ENCODE measurements at regions not wholly inside any gene's neighbourhood (a gene's known extent, or its start where the extent isn't known, plus 50 kb on each side); places are given as distances from the start of the nearest gene placed in this dataset.

DNA sequence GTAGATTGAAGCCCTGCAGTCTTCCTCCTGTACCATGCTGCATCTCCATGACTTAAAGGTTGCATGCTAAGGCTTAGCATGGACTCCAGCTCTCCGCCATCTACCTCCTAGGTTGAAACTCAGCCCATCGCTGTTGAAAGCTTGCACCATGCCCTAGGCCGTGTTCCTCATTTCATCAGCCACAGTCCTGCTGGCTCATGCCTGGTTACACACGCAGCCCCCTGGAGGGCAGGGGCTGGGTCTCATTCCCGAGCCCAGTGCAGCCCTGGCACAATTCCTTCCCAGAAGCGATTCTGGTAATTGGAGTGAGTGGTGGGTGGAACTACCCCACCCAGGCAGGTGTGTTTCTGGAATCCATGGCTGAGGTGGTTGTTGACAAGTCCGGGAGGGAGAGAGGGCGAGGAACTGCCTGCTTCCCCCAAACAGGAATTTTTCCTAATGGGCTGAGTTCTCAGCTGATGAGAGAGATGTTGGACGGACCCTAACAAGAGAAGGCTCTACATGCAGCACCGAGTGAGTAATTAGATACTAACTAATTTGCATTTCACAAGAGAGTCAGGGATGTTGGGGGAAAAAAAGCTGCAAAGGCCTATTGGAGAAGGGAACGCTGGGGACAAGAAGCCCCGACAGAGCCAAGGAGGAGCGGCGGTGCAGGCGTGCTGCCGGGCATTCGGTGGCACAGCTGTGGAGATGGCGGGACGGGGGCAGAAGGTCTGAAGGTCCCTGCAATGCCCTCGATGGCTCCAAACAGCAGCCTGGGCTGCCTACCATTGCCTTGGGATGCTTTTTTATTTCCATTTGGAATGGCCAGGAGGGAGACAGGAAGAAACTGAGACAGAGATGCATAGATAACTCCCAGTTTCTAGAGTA lies 92.3 kb upstream of the TLE3 start:
- Mint-ChIP-seq H3K27me3 (peaks cover 0 to 8% (median 0%) of the 10 kb centered on the region in 5 donors), H3K9me3 (peaks cover 0 to 14% (median 5%) of the 10 kb centered on the region in 11 donors), H3K4me3 (no peak overlapping the region), H3K4me1 (peaks cover 0 to 11% (median 0%) of the 10 kb centered on the region in 7 donors), H3K36me3 (peaks cover 0 to 6% (median 4%) of the 10 kb centered on the region in 5 donors), H3K27ac (no peak overlapping the region)
- ATAC-seq: no peak
- intact Hi-C loops (cut with micrococcal nuclease): no loop called here
- ChIA-PET CTCF (no interaction called here), POLR2A (no interaction called here)
- no peak for DNase-seq
- no peaks in the 10 kb centered on the region for H3K36me3 ChIP-seq (ENCODE audit: control insufficient read depth in 2 of 3, insufficient read depth in 3 of 3, low read length in 3 of 3)
- no peak overlapping the region for H3K4me3 ChIP-seq (ENCODE audit: low read length)
- H3K27me3 ChIP-seq (ENCODE audit: control insufficient read depth in 2 of 2, insufficient read depth in 2 of 2, low read length in 2 of 2): no peaks in the 10 kb centered on the region
- H3K4me1 ChIP-seq (ENCODE audit: control insufficient read depth in 2 of 2, insufficient read depth in 2 of 2, low read length in 2 of 2): no peaks in the 10 kb centered on the region
- H3K9me3 ChIP-seq (ENCODE audit: control insufficient read depth in 2 of 3, low read length in 3 of 3): no peaks in the 10 kb centered on the region
- no peak overlapping the region for H3K27ac ChIP-seq (ENCODE audit: low read depth, low read length)

DNA sequence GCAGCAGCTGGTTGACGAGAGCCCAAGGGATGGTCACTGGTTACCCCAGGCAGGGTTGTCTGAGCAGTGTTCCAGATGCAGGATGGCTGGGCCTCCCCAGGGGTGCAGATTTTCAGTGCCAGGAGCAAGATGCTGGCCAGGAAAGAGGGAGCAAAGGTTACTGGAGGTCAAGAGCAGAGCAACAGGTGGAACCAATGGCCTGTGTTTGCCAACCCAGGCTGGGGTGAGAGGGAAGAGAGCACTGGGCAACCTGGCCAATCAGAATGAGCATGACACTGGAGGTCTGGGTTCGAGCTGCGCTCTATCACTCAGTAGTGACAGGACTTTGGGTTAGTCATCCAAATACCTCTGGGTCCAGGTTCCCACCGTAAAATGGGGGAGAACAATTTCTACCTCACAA lies 90.6 kb upstream of the TLE3 start:
- Histone ChIP-seq H3K27ac (ENCODE audit: low read depth, low read length) (no peak overlapping the region), H3K27me3 (ENCODE audit: control insufficient read depth in 2 of 2, insufficient read depth in 2 of 2, low read length in 2 of 2) (no peaks in the 10 kb centered on the region), H3K4me3 (ENCODE audit: low read length) (no peak overlapping the region), H3K9me3 (ENCODE audit: control insufficient read depth in 2 of 3, low read length in 3 of 3) (no peaks in the 10 kb centered on the region), H3K36me3 (ENCODE audit: control insufficient read depth in 2 of 3, insufficient read depth in 3 of 3, low read length in 3 of 3) (no peaks in the 10 kb centered on the region), H3K4me1 (ENCODE audit: control insufficient read depth in 2 of 2, insufficient read depth in 2 of 2, low read length in 2 of 2) (no peaks in the 10 kb centered on the region)
- DNase-seq (no peak), ATAC-seq (no peak)
- ChIA-PET CTCF (no interaction called here), POLR2A (no interaction called here)
- peaks cover 0 to 11% (median 0%) of the 10 kb centered on the region in 7 donors for H3K4me1 Mint-ChIP-seq
- no peak overlapping the region for H3K4me3 Mint-ChIP-seq
- H3K9me3 Mint-ChIP-seq: peaks cover 0 to 14% (median 5%) of the 10 kb centered on the region in 11 donors
- peaks cover 0 to 6% (median 4%) of the 10 kb centered on the region in 5 donors for H3K36me3 Mint-ChIP-seq
- H3K27me3 Mint-ChIP-seq: peaks cover 0 to 8% (median 0%) of the 10 kb centered on the region in 5 donors
- no peak overlapping the region for H3K27ac Mint-ChIP-seq
- intact Hi-C loops (cut with micrococcal nuclease): no loop called here

DNA sequence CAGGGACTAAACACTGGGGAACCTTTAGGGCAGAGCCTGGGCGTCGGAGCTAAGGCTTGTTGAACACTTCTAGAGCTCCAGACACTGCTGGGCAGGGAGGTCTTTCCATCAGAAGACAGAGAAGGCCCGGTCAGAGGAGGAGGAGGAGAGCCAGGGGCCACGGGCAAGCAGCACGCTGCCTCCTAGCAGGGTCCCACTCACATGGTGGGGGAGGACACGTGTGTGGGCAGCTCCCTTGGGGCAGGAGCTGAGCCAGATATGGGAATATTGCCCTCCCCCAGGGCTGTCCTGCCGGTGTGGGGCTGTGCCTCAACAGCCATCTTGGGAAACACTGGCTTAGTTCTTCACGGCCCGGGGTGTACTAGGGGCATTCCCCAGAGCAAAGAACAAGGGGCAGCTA lies 89.6 kb upstream of the TLE3 start:
- H3K9me3 ChIP-seq (ENCODE audit: control insufficient read depth in 2 of 3, low read length in 3 of 3): no peaks in the 10 kb centered on the region

DNA sequence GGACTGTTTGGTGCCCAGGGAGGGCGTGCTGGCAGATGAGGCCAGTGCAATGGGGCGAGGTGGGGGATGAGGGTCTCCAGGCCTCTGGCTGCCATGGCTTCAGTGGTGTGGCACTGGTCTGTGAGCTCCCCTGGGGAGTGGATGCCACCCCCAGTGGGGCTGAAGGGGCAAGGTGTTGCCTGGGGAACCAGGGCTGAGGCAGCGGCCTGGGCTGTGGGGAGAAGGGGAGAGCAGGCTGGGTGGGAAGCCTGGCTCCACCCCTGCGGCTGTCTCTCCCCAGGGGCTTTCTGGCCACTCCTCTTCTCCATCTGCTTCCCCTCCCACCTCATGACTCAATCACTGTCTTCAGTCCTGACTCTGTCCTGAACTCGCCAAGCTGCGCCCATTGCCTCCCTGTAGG lies 88.4 kb upstream of the TLE3 start:
- peaks cover 0 to 7% (median 0%) of the 10 kb centered on the region in 11 donors for H3K9me3 Mint-ChIP-seq
- CTCF ChIA-PET: interaction anchor here (0.6 kb wide), 1 partner anchor 101 kb away, joined by 3 read pairs; no protein-coding TSS in a partner anchor

More for the DNA sequence above, 89.6 kb upstream of the TLE3 start:
- ChIA-PET CTCF (no interaction called here), POLR2A (no interaction called here)
- no peaks in the 10 kb centered on the region for H3K27me3 ChIP-seq (ENCODE audit: control insufficient read depth in 2 of 2, insufficient read depth in 2 of 2, low read length in 2 of 2)
- H3K4me3 ChIP-seq (ENCODE audit: low read length): no peak overlapping the region
- DNase-seq (no peak), ATAC-seq (no peak)
- Mint-ChIP-seq H3K27me3 (peaks cover 0 to 10% (median 0%) of the 10 kb centered on the region in 5 donors), H3K9me3 (peaks cover 0 to 14% (median 4%) of the 10 kb centered on the region in 11 donors), H3K4me1 (peaks cover 0 to 11% (median 0%) of the 10 kb centered on the region in 7 donors), H3K36me3 (peaks cover 0 to 6% (median 4%) of the 10 kb centered on the region in 5 donors), H3K27ac (no peak overlapping the region), H3K4me3 (no peak overlapping the region)
- H3K36me3 ChIP-seq (ENCODE audit: control insufficient read depth in 2 of 3, insufficient read depth in 3 of 3, low read length in 3 of 3): no peaks in the 10 kb centered on the region
- H3K27ac ChIP-seq (ENCODE audit: low read depth, low read length): no peak overlapping the region
- intact Hi-C loops (cut with micrococcal nuclease): no loop called here
- no peaks in the 10 kb centered on the region for H3K4me1 ChIP-seq (ENCODE audit: control insufficient read depth in 2 of 2, insufficient read depth in 2 of 2, low read length in 2 of 2)

DNA sequence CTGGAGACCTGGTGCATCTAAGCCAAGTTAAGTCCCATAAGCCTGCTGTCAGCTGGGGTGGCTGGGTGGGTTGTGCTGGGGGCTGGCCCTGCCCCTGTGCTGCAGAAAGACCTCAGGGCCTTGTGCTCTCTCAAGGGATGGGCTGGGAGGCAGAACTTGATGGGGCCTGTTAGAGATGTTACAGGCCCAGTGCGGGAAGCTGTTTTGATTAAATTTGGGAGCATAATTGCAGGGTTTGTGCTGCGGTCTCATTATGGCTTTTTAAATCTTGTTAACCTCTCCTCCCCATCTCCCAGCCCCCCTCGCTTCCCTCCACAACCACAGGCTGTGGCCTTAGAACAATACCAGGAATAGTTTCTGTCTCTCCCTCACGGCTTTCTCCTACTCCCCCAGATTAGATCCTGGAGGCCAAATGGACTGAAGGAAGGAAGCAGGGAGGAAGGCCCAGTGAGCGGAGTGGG lies 87.6 kb upstream of the TLE3 start:
- Histone ChIP-seq H3K4me1 (ENCODE audit: control insufficient read depth in 2 of 2, insufficient read depth in 2 of 2, low read length in 2 of 2) (no peaks in the 10 kb centered on the region), H3K36me3 (ENCODE audit: control insufficient read depth in 2 of 3, insufficient read depth in 3 of 3, low read length in 3 of 3) (no peaks in the 10 kb centered on the region), H3K9me3 (ENCODE audit: control insufficient read depth in 2 of 3, low read length in 3 of 3) (no peaks in the 10 kb centered on the region), H3K27me3 (ENCODE audit: control insufficient read depth in 2 of 2, insufficient read depth in 2 of 2, low read length in 2 of 2) (no peaks in the 10 kb centered on the region), H3K27ac (ENCODE audit: low read depth, low read length) (no peak overlapping the region), H3K4me3 (ENCODE audit: low read length) (no peak overlapping the region)
- peaks cover 0 to 17% (median 10%) of the 10 kb centered on the region in 5 donors for H3K27me3 Mint-ChIP-seq
- H3K9me3 Mint-ChIP-seq: peaks cover 0 to 6% (median 0%) of the 10 kb centered on the region in 11 donors
- intact Hi-C loops (cut with micrococcal nuclease): no loop called here
- DNase-seq (no peak), ATAC-seq (no peak)
- H3K4me1 Mint-ChIP-seq: peaks cover 0 to 18% (median 10%) of the 10 kb centered on the region in 7 donors
- H3K36me3 Mint-ChIP-seq: no peaks in the 10 kb centered on the region
- no peak overlapping the region for H3K27ac Mint-ChIP-seq
- CTCF ChIA-PET: no interaction called here
- H3K4me3 Mint-ChIP-seq: no peak overlapping the region
- POLR2A ChIA-PET: no interaction called here

More for the DNA sequence above, 88.4 kb upstream of the TLE3 start:
- no peaks in the 10 kb centered on the region for H3K4me1 ChIP-seq (ENCODE audit: control insufficient read depth in 2 of 2, insufficient read depth in 2 of 2, low read length in 2 of 2)
- Mint-ChIP-seq H3K4me1 (peaks cover 0 to 18% (median 5%) of the 10 kb centered on the region in 7 donors), H3K27ac (no peak overlapping the region), H3K36me3 (no peaks in the 10 kb centered on the region), H3K4me3 (no peak overlapping the region), H3K27me3 (peaks cover 0 to 14% (median 9%) of the 10 kb centered on the region in 5 donors)
- no peak overlapping the region for H3K27ac ChIP-seq (ENCODE audit: low read depth, low read length)
- POLR2A ChIA-PET: no interaction called here
- H3K27me3 ChIP-seq (ENCODE audit: control insufficient read depth in 2 of 2, insufficient read depth in 2 of 2, low read length in 2 of 2): no peaks in the 10 kb centered on the region
- no peak for ATAC-seq
- H3K36me3 ChIP-seq (ENCODE audit: control insufficient read depth in 2 of 3, insufficient read depth in 3 of 3, low read length in 3 of 3): no peaks in the 10 kb centered on the region
- intact Hi-C loops (cut with micrococcal nuclease): no loop called here
- no peak for DNase-seq
- no peaks in the 10 kb centered on the region for H3K9me3 ChIP-seq (ENCODE audit: control insufficient read depth in 2 of 3, low read length in 3 of 3)
- H3K4me3 ChIP-seq (ENCODE audit: low read length): no peak overlapping the region

DNA sequence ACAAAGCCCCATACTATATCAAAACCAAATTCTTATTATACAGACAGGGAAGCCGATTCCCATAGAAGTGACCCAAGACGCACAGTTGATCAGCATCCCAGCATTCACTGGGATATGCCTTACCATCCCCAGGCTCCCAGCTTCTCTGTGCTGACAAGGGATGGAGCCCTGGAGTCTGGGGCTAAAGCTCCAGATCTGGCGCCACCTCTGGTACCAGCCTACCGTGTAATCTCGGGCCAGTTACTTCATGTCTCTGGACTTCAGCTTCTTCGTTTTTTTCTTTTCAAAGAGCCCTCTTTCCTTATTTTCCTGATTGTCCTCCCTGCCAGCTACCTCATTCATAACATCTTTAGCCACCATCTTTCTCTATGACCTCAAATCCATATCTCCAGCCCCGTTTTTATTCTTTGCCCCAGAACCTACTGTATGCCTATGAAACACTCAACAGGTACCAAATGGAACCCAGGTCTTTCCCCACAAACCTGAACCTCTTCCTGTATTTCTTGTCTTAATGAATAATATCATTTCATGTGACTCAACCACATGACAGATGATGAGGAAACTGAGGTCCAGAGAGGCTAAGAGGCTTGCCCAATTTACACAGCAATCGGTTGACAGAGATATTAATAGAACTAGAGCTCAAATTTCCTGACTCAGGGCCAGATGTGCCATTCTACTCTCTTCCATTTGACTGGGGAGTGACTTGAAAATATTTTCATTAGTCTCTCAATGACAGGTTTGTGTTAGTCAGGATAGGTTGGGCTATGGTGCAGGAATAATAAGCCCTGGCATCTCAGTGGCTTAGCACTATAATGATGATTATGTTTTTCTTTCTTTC lies 85.4 kb upstream of the TLE3 start:
- no peak overlapping the region for H3K27ac Mint-ChIP-seq
- Histone ChIP-seq H3K36me3 (ENCODE audit: control insufficient read depth in 2 of 3, insufficient read depth in 3 of 3, low read length in 3 of 3) (no peaks in the 10 kb centered on the region), H3K27me3 (ENCODE audit: control insufficient read depth in 2 of 2, insufficient read depth in 2 of 2, low read length in 2 of 2) (no peaks in the 10 kb centered on the region), H3K4me3 (ENCODE audit: low read length) (no peak overlapping the region), H3K27ac (ENCODE audit: low read depth, low read length) (no peak overlapping the region), H3K9me3 (ENCODE audit: control insufficient read depth in 2 of 3, low read length in 3 of 3) (no peaks in the 10 kb centered on the region), H3K4me1 (ENCODE audit: control insufficient read depth in 2 of 2, insufficient read depth in 2 of 2, low read length in 2 of 2) (no peaks in the 10 kb centered on the region)
- ChIA-PET POLR2A (no interaction called here), CTCF (no interaction called here)
- no peak for DNase-seq
- peaks cover 0 to 3% (median 0%) of the 10 kb centered on the region in 11 donors for H3K9me3 Mint-ChIP-seq
- no peaks in the 10 kb centered on the region for H3K36me3 Mint-ChIP-seq
- H3K4me1 Mint-ChIP-seq: peaks cover 0 to 14% (median 10%) of the 10 kb centered on the region in 7 donors
- intact Hi-C loops (cut with micrococcal nuclease): no loop called here
- no peak overlapping the region for H3K4me3 Mint-ChIP-seq
- ATAC-seq: no peak
- H3K27me3 Mint-ChIP-seq: peaks cover 0 to 33% (median 10%) of the 10 kb centered on the region in 5 donors
